H1 (cell line): ENCODE measurements at regions not wholly inside any gene's neighbourhood (a gene's known extent, or its start where the extent isn't known, plus 50 kb on each side); places are given as distances from the start of the nearest gene placed in this dataset.

Experiments used
- CTCF ChIA-PET: fragments of 300-600 bp; sonication (Branson Sonifier 250); formaldehyde crosslinking; loops from one replicate; lab custom pipeline; 2021; ENCODE audit not compliant: partially characterized antibody; lab: Charles Lee
- POLR2A ChIA-PET: fragments of 300-600 bp; sonication (Branson Sonifier 250); formaldehyde crosslinking; loops from one replicate; lab custom pipeline; 2021; ENCODE audit warnings: inconsistent platforms; ENCODE audit not compliant: partially characterized antibody; lab: Charles Lee
- DNase-seq, 2 experiments: peaks; one replicate each; pipeline versions ENCODE4 v3.0.0 to v3.0.0-alpha.2; 2010 to 2022; ENCODE audit warnings: low spot score in 2 of 2, low read depth in 1 of 2, mixed read lengths in 1 of 2
- FAIRE-seq: peaks from 2 replicates; lab custom pipeline; 2011; peaks lifted over from hg19 to GRCh38; lab: Jason Lieb, UNC
- H2AFZ ChIP-seq: 2 replicates; pipeline ENCODE4 v1.8.1; 2012; ENCODE audit warnings: low read length, inconsistent platforms
- H2AK5ac ChIP-seq: 2 replicates; pipeline ENCODE4 v1.6.1; 2013; ENCODE audit warnings: low read depth, low read length
- H2BK120ac ChIP-seq: replicated peaks from 2 replicates; pipeline ENCODE3; 2013; ENCODE audit warnings: low read depth, low read length, inconsistent platforms
- H2BK12ac ChIP-seq: 2 replicates; pipeline ENCODE4 v1.6.1; 2013; ENCODE audit warnings: low read depth, low read length
- H2BK15ac ChIP-seq: 2 replicates; pipeline ENCODE4 v1.6.1; 2013; ENCODE audit warnings: low read length
- H2BK20ac ChIP-seq: 2 replicates; pipeline ENCODE4 v1.6.1; 2013; ENCODE audit warnings: low read length
- H2BK5ac ChIP-seq: 2 replicates; pipeline ENCODE4 v1.6.1; 2013; ENCODE audit warnings: low read depth, low read length
- H3K14ac ChIP-seq: 2 replicates; pipeline ENCODE4 v1.6.1; 2013; ENCODE audit warnings: inconsistent platforms; ENCODE audit not compliant: insufficient read length
- H3K18ac ChIP-seq: 2 replicates; pipeline ENCODE4 v1.6.1; 2013; ENCODE audit warnings: low read length; ENCODE audit errors: extremely low read depth
- H3K23ac ChIP-seq: 2 replicates; pipeline ENCODE4 v1.6.1; 2013; ENCODE audit warnings: inconsistent platforms; ENCODE audit not compliant: insufficient read length
- H3K23me2 ChIP-seq: 2 replicates; pipeline ENCODE4 v1.6.1; 2013; ENCODE audit warnings: low read depth, low read length
- H3K27ac ChIP-seq: 2 replicates; pipeline ENCODE4 v1.6.1; 2011; ENCODE audit warnings: low read depth, low read length, inconsistent platforms
- H3K27me3 ChIP-seq, 4 experiments: replicated peaks in 1 of 4; 1 replicate in 1 of 4; 2 replicates in 3 of 4; pipeline versions ENCODE4 v1.6.1 to v1.8.1; 2011 to 2013; ENCODE audit warnings: low read length in 3 of 4, mild to moderate bottlenecking in 3 of 4, inconsistent platforms in 2 of 4, mixed read lengths in 2 of 4, moderate library complexity in 1 of 4; ENCODE audit not compliant: control insufficient read depth in 3 of 4, insufficient read depth in 3 of 4; ENCODE audit errors: extremely low read depth in 1 of 4
- H3K36me3 ChIP-seq, 4 experiments: 2 replicates each; pipeline versions ENCODE4 v1.6.1 to v1.8.1; 2011 to 2013; ENCODE audit warnings: mild to moderate bottlenecking in 4 of 4, low read length in 3 of 4, moderate library complexity in 2 of 4, control low read depth in 1 of 4, inconsistent platforms in 1 of 4; ENCODE audit not compliant: insufficient read depth in 4 of 4, control insufficient read depth in 2 of 4
- H3K4ac ChIP-seq: replicated peaks from 2 replicates; pipeline ENCODE3; 2013; ENCODE audit warnings: low read length, low read depth, mixed read lengths, inconsistent platforms; ENCODE audit not compliant: insufficient read length
- H3K4me1 ChIP-seq, 4 experiments: replicated peaks in 1 of 4; 1 replicate in 1 of 4; 2 replicates in 3 of 4; pipeline versions ENCODE4 v1.6.1 to v1.8.1; 2011 to 2013; ENCODE audit warnings: low read length in 3 of 4, inconsistent platforms in 2 of 4, mixed read lengths in 1 of 4; ENCODE audit not compliant: insufficient read depth in 4 of 4, control insufficient read depth in 3 of 4
- H3K4me2 ChIP-seq, 2 experiments: 2 replicates each; pipeline versions ENCODE4 v1.6.1 to v1.8.1; 2011 to 2013; ENCODE audit warnings: low read depth in 2 of 2, low read length in 2 of 2, control low read depth in 1 of 2, inconsistent platforms in 1 of 2, mild to moderate bottlenecking in 1 of 2; ENCODE audit not compliant: insufficient read depth in 1 of 2
- H3K4me3 ChIP-seq, 4 experiments: fragments of 200-600, 300-600 bp in 1 of 4; sonication (generic), shearing (Covaris generic), sonication (Bioruptor Twin) in 1 of 4; 2 replicates each; pipeline versions ENCODE4 v1.5.1 to v1.8.1; 2011 to 2016; ENCODE audit warnings: low read length in 4 of 4, low read depth in 3 of 4, control low read depth in 2 of 4, inconsistent platforms in 2 of 4, mild to moderate bottlenecking in 2 of 4, mixed read lengths in 1 of 4, moderate library complexity in 1 of 4; ENCODE audit not compliant: insufficient read depth in 2 of 4; ENCODE audit errors: extremely low read depth in 1 of 4
- H3K56ac ChIP-seq: replicated peaks from 2 replicates; pipeline ENCODE3; 2013; ENCODE audit warnings: low read depth, mild to moderate bottlenecking, mixed read lengths, low read length, inconsistent platforms; ENCODE audit not compliant: insufficient read length
- H3K79me1 ChIP-seq: 2 replicates; pipeline ENCODE4 v1.6.1; 2013; ENCODE audit warnings: low read depth, low read length, control low read depth
- H3K79me2 ChIP-seq, 2 experiments: 2 replicates each; pipeline versions ENCODE4 v1.6.1 to v1.8.1; 2012 to 2013; ENCODE audit warnings: low read length in 2 of 2, mild to moderate bottlenecking in 2 of 2, inconsistent platforms in 1 of 2; ENCODE audit not compliant: insufficient read depth in 2 of 2, control insufficient read depth in 1 of 2
- H3K9ac ChIP-seq, 4 experiments: replicated peaks in 1 of 4; 1 replicate in 1 of 4; 2 replicates in 3 of 4; pipeline versions ENCODE4 v1.6.1 to v1.8.1; 2011 to 2013; ENCODE audit warnings: low read depth in 3 of 4, low read length in 3 of 4, control low read depth in 2 of 4, mild to moderate bottlenecking in 2 of 4, moderate library complexity in 2 of 4, inconsistent platforms in 1 of 4; ENCODE audit errors: extremely low read depth in 1 of 4
- H3K9me3 ChIP-seq, 2 experiments: 2 replicates each; pipeline versions ENCODE4 v1.6.1 to v1.8.1; 2012 to 2013; ENCODE audit warnings: mild to moderate bottlenecking in 2 of 2, moderate library complexity in 2 of 2, control low read depth in 1 of 2, inconsistent platforms in 1 of 2, low read depth in 1 of 2, low read length in 1 of 2, mixed read lengths in 1 of 2; ENCODE audit not compliant: insufficient read depth in 2 of 2
- H4K20me1 ChIP-seq, 2 experiments: replicated peaks in 1 of 2; 2 replicates each; pipeline versions ENCODE3 to v1.8.1; 2011 to 2013; ENCODE audit warnings: inconsistent platforms in 2 of 2, low read length in 2 of 2, mild to moderate bottlenecking in 1 of 2; ENCODE audit not compliant: insufficient read depth in 2 of 2, control insufficient read depth in 1 of 2
- H4K5ac ChIP-seq: 2 replicates; pipeline ENCODE4 v1.6.1; 2013; ENCODE audit warnings: low read length, low read depth, mixed read lengths, inconsistent platforms; ENCODE audit not compliant: insufficient read length
- H4K8ac ChIP-seq: 2 replicates; pipeline ENCODE4 v1.8.0; 2013; ENCODE audit warnings: mild to moderate bottlenecking, moderate library complexity, low read length, inconsistent platforms; ENCODE audit not compliant: insufficient read depth; ENCODE audit errors: extremely low read depth
- H4K91ac ChIP-seq: replicated peaks from 2 replicates; pipeline ENCODE3; 2013; ENCODE audit warnings: low read length, mixed read lengths, inconsistent platforms; ENCODE audit not compliant: insufficient read length
- SIX5 ChIP-seq: IDR thresholded peaks from 2 replicates; pipeline ENCODE4 v1.6.1; 2011; ENCODE audit warnings: mild to moderate bottlenecking, low read depth, low read length
- WGBS, 2 experiments: shearing (Covaris generic) in 1 of 2; methylation state at CpG; one replicate each; pipeline versions ENCODE4 v1.1.6 to v1.1.7; 2013 to 2015; ENCODE audit warnings: low lambda C conversion rate in 2 of 2, mixed read lengths in 2 of 2, inconsistent platforms in 1 of 2, low coverage in 1 of 2, missing lambda C conversion rate in 1 of 2; ENCODE audit not compliant: insufficient replicate concordance in 2 of 2, insufficient coverage in 1 of 2, insufficient read length in 1 of 2; ENCODE audit errors: extremely low coverage in 1 of 2, missing lambda C conversion rate in 1 of 2; 5-methylcytosine and 5-hydroxymethylcytosine counted together

DNA sequence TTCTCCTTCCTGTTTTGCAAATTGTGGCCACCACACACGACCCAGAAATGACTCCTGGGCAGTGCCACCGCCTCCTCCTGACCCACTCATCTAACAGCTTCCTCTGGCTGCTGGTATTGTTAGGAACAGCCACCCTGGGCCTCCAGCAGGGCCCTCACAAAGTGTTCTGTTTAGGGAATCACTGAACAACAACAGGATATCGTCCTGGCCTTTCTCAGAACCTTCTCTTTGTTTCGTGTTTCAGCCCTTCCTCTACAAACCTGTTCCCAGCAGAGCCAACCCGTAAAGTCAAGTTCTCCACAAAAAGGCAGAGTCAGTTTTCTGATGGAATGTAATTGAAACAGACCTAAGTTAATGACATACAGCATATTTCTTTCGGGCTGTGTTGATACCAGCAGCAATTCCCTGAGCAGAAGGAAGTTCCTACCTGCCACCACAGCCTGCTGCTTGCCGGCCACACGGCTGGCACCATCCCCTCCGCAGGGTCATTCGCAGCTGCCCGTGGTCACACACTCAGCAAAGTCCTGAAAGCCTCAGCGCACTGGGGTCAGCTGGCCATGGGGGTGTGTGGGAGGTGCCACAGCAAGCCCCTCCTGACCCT lies 91.7 kb upstream of the PITRM1 start:
- CTCF ChIA-PET, result interaction anchor here (0.5 to 2.0 kb wide), 8 partner anchors 11 to 643 kb away, joined by 3 to 7 read pairs (median 3); no protein-coding TSS in a partner anchor
- no peak overlapping the region for H3K23ac ChIP-seq
- H3K9me3 ChIP-seq, result no peaks in the 10 kb centered on the region
- 77% methylated on average over 12 of the region's 12 CpGs; no CpG with 5 or more reads in 1 of the 2 experiments for WGBS, 2 experiments
- no peak overlapping the region for H3K4me2 ChIP-seq
- no peak overlapping the region for H3K4me3 ChIP-seq
- POLR2A ChIA-PET, result interaction anchor here (0.6 to 1.2 kb wide), 2 partner anchors 10 to 29 kb away, joined by 3 to 4 read pairs; no protein-coding TSS in a partner anchor
- peak overlapping the region; percentile 92; the same call in 1 of the 2 replicates for H2BK12ac ChIP-seq
- H3K9ac ChIP-seq, result no peak overlapping the region
- peaks cover 0 to 6% (median 4%) of the 10 kb centered on the region in 4 experiments; a peak in 3 of 7 replicates for H3K4me1 ChIP-seq
- H3K14ac ChIP-seq, result no peak overlapping the region
- no peak for TF ChIP-seq SIX5
- H2BK15ac ChIP-seq, result no peak overlapping the region; the same call in 1 of the 2 replicates
- H3K23me2 ChIP-seq, result no peaks in the 10 kb centered on the region; the same call in 1 of the 2 replicates
- no peak overlapping the region for H2BK120ac ChIP-seq
- no peaks in the 10 kb centered on the region for H3K79me2 ChIP-seq
- H2BK5ac ChIP-seq, result no peak overlapping the region
- peak overlapping the region; percentile 89 for H2AFZ ChIP-seq
- no peak overlapping the region for H3K27ac ChIP-seq
- no peak overlapping the region for H4K91ac ChIP-seq
- H3K18ac ChIP-seq, result no peak overlapping the region
- no peak overlapping the region for H3K56ac ChIP-seq
- FAIRE-seq, result no peak
- H3K27me3 ChIP-seq, result no peaks in the 10 kb centered on the region
- H2AK5ac ChIP-seq, result no peak overlapping the region
- H3K79me1 ChIP-seq, result no peaks in the 10 kb centered on the region
- H4K5ac ChIP-seq, result no peak overlapping the region
- no peaks in the 10 kb centered on the region for H3K36me3 ChIP-seq
- no peak overlapping the region for H3K4ac ChIP-seq
- DNase-seq, result no peak
- no peak overlapping the region for H4K8ac ChIP-seq
- no peak overlapping the region for H2BK20ac ChIP-seq
- H4K20me1 ChIP-seq, result no peaks in the 10 kb centered on the region
